HFF-Myc (cell line): ENCODE measurements at regions not wholly inside any gene's neighbourhood (a gene's known extent, or its start where the extent isn't known, plus 50 kb on each side); places are given as distances from the start of the nearest gene placed in this dataset.
A peak's percentile ranks its signal among the peaks of the same experiment; 100 is the strongest.

Experiments
- DNase-seq: peaks from one replicate; pipeline ENCODE4 v3.0.0-alpha.2; 2011; ENCODE audit warnings: low read depth; ENCODE audit errors: extremely low read depth
- H3K4me3 ChIP-seq: replicated peaks from 2 replicates; pipeline ENCODE4 v1.5.1; 2011; ENCODE audit warnings: low read depth, mild to moderate bottlenecking, control low read depth, low read length
- CTCF ChIP-seq: IDR thresholded peaks from 2 replicates; pipeline ENCODE4 v1.5.1; 2012; ENCODE audit warnings: mild to moderate bottlenecking, low read depth, low read length, control low read depth; ENCODE audit errors: missing control alignments

DNA sequence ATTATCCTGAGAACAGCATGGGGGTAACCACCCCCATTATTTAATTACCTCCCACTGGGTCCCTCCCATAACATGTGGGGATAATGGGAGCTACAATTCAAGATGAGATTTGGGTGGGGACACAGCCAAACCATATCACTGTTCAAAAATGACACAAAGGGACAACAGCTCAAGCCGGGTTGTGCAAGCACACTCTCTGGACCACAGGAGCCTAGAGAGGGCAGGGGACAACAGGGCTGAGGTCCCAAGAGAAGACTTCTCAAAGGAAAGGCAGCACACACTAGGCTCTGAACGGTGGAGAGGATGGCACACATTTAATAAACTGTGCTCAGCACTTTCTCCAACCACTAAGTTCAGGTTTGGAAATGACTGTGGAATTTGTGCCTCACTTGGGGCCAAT lies 122.1 kb upstream of the PKDCC start:
- H3K4me3 ChIP-seq: no peak overlapping the region
- no peak for DNase-seq
- TF ChIP-seq CTCF: no peak

DNA sequence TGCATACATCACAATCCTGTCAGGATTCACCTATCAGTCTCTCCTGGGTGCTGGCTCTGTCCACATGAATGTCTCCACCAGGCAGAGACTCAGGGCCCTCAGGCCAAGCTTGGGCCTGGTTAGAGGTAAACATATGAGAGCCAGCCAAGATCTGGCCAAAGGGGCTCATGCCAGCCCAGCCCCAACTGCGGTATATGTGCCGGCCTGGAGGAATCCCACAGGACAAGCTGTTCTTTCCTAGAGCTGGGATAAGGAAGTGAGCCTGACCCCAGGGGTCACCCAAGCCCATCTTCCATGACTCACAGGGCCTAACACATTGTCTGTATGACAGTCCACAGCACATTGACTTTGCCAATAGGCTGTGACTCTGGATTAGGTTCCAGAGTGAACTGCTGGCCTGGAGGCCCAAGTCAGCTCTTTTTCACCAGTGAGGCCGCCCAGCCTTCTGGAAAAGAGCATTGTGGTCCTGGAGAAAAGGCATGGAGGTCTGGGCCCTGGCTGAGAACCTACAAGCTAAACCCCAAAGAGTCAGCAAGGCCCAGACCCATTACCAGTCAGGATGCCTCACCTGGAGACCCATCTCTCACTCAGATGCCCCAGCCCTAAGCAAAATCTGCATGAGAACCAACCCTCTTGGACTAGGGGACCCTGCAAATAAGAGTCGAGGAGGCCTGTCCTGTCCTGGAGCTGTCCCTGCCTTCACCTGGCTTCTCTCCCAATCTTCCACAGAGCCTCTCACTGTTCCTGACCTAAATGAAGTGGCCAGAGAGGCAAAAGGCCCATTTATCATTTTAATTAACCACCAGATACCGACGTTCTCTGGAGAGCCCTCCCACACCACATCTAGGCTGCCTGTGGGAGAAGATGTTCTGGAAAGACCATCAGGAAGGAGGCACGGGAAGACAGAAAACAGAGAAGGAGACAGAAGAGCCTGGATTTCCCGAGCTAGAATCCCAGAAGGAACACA lies 120.9 kb upstream of the PKDCC start:
- TF ChIP-seq CTCF: no peak
- DNase-seq: no peak
- H3K4me3 ChIP-seq: no peak overlapping the region

- no peak for DNase-seq
- TF ChIP-seq CTCF: no peak
- no peak overlapping the region for H3K4me3 ChIP-seq
These were observed 120.1 kb upstream of the PKDCC start for GRCh38 chr2:41927581-41928264.

DNA sequence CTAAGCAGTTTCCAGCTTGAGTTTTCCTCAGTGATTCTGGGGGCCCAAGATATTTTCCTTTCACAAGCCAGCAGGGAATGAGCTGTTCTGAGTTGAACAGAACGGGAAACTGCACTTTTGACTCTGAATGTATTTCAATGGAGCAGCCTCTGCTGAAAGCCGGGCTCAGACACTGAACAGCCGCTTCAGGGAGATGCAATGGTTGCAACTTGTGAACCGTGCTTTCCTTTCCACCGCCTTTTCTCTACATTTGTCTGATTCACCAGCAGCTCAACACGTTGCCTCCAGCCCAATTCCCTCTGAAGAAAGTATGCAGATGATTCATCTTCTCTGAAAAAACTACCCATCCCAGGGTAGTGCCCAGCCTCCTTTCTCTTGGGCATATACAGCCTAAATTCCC lies 119.3 kb upstream of the PKDCC start:
- H3K4me3 ChIP-seq: no peak overlapping the region
- no peak for DNase-seq
- no peak for TF ChIP-seq CTCF

- no peak overlapping the region for H3K4me3 ChIP-seq
- DNase-seq: no peak
- TF ChIP-seq CTCF: no peak
These were observed 116.8 kb upstream of the PKDCC start for GRCh38 chr2:41930807-41931566.

- DNase-seq: peak; percentile 60
- TF ChIP-seq CTCF: no peak
These were observed 115.4 kb upstream of the PKDCC start for GRCh38 chr2:41932241-41933045.

More at GRCh38 chr2:41932241-41933045, 115.4 kb upstream of the PKDCC start:
- no peak overlapping the region for H3K4me3 ChIP-seq
